ENCODE measurements at regions not wholly inside any gene's neighbourhood (a gene's known extent, or its start where the extent isn't known, plus 50 kb on each side); places are given as distances from the start of the nearest gene placed in this dataset.

DNA sequence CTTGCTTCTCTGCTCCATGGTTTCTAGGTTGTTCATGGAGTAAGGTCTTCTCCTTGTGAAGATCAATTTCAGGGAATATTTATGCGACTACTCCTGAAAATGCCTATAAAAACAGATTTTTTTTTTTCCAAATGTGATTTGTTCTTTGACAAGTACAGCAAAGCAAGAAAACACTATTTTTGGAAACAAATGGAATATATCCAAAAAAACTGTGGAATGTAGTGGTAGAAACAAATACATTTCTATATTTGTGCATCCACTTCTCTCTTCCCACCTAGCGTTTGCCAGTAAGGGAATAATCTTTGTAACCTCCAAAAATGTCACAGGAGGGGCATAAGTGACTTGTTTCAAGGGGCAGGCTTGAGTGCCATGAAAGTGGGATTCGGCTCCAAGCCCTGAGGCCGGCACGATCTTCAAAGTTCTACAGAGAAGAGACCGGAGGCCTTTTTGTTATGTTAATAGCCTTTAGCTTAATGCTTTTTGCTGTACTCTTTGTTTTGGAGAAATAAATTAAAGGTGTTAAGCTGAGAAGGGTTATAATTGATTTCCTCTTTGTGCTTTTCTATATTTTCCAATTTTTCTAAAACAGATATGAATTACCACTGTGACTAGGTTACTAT, 200.6 kb downstream of the NRP2 start:
- BruUV-seq (replicated peaks), result no TSS peak
- no peaks in the 10 kb centered on the region for H3K79me2 ChIP-seq (ENCODE audit: insufficient read depth, low read length)
- POLR2A ChIA-PET, result no interaction called here
- no peak overlapping the region for H3K27ac ChIP-seq (ENCODE audit: extremely low read length, insufficient read depth, low read length)
- CTCF ChIA-PET (ENCODE audit: low intra/inter-chr PET ratio, low total read pairs), result interaction anchor here (0.7 kb wide), 1 partner anchor 116 kb away, joined by 3 read pairs; no protein-coding TSS in a partner anchor
- no peak overlapping the region for H2AFZ ChIP-seq (ENCODE audit: low read length)
- H4K20me1 ChIP-seq (ENCODE audit: insufficient read depth, low read length), result no peaks in the 10 kb centered on the region
- no peaks in the 10 kb centered on the region for H3K36me3 ChIP-seq (replicated peaks in 1 of 2; ENCODE audit: control insufficient read depth in 1 of 2, insufficient read depth in 2 of 2, low read length in 2 of 2)
- H3K4me3 ChIP-seq (replicated peaks in 1 of 3; ENCODE audit: insufficient read depth in 1 of 3, low read depth in 2 of 3, low read length in 3 of 3), result no peak overlapping the region
- intact Hi-C loops (cut with micrococcal nuclease; ENCODE audit: unreplicated experiment), result loop anchor here (5.0 kb wide), 1 partner anchor 1621 kb away; no protein-coding TSS in a partner anchor
- H3K9ac ChIP-seq (ENCODE audit: insufficient read depth, low read depth, low read length), result no peak overlapping the region
- H3K4me1 ChIP-seq (ENCODE audit: insufficient read depth, low read length), result no peaks in the 10 kb centered on the region
- peaks cover 0 to 13% of the 10 kb centered on the region in 2 experiments; a peak in 1 of 5 replicates for H3K27me3 ChIP-seq (ENCODE audit: control insufficient read depth in 1 of 2, insufficient read depth in 2 of 2, low read length in 2 of 2)
- WGBS (ENCODE audit: low lambda C conversion rate), result 63% methylated on average over 6 of the region's 6 CpGs
- no peak for FAIRE-seq
- no peak for DNase-seq (ENCODE audit: low spot score)
- H3K9me3 ChIP-seq (ENCODE audit: low read length), result no peaks in the 10 kb centered on the region
- no peak for ATAC-seq
- in situ Hi-C loops (cut with HindIII; ENCODE audit: extremely low pct_ligation_motif_present, low pct_unique_long_range_greater_than_20kb), result loop anchor here (25.0 kb wide), 1 partner anchor 1546 kb away; no protein-coding TSS in a partner anchor
- H3K4me2 ChIP-seq (ENCODE audit: low read depth, low read length), result no peak overlapping the region
- TF ChIP-seq ZNF768 (CRISPR knock-in tag; IDR thresholded peaks at IDR 0.05) (no peak), HOXA9 (CRISPR knock-in tag; IDR thresholded peaks at IDR 0.05; ENCODE audit: borderline replicate concordance) (no peak), KDM3A (CRISPR knock-in tag; IDR thresholded peaks at IDR 0.05; ENCODE audit: low read depth) (no peak), ZNF614 (CRISPR knock-in tag; IDR thresholded peaks at IDR 0.05; ENCODE audit: borderline replicate concordance) (no peak), ZNF484 (CRISPR knock-in tag; IDR thresholded peaks at IDR 0.05; ENCODE audit: borderline replicate concordance, low read depth) (no peak), RFX1 (IDR thresholded peaks at IDR 0.05) (no peak), MTF1 (CRISPR knock-in tag; IDR thresholded peaks at IDR 0.05) (no peak), NFRKB (IDR thresholded peaks at IDR 0.05) (no peak), TOPORS (CRISPR knock-in tag; IDR thresholded peaks at IDR 0.05) (no peak), TRIM24 (CRISPR knock-in tag; IDR thresholded peaks at IDR 0.05) (no peak), ZNF670 (CRISPR knock-in tag; IDR thresholded peaks at IDR 0.05; ENCODE audit: borderline replicate concordance) (no peak), PHF20 (CRISPR knock-in tag; IDR thresholded peaks at IDR 0.05) (no peak)
- TF ChIP-seq, protein P1, sequence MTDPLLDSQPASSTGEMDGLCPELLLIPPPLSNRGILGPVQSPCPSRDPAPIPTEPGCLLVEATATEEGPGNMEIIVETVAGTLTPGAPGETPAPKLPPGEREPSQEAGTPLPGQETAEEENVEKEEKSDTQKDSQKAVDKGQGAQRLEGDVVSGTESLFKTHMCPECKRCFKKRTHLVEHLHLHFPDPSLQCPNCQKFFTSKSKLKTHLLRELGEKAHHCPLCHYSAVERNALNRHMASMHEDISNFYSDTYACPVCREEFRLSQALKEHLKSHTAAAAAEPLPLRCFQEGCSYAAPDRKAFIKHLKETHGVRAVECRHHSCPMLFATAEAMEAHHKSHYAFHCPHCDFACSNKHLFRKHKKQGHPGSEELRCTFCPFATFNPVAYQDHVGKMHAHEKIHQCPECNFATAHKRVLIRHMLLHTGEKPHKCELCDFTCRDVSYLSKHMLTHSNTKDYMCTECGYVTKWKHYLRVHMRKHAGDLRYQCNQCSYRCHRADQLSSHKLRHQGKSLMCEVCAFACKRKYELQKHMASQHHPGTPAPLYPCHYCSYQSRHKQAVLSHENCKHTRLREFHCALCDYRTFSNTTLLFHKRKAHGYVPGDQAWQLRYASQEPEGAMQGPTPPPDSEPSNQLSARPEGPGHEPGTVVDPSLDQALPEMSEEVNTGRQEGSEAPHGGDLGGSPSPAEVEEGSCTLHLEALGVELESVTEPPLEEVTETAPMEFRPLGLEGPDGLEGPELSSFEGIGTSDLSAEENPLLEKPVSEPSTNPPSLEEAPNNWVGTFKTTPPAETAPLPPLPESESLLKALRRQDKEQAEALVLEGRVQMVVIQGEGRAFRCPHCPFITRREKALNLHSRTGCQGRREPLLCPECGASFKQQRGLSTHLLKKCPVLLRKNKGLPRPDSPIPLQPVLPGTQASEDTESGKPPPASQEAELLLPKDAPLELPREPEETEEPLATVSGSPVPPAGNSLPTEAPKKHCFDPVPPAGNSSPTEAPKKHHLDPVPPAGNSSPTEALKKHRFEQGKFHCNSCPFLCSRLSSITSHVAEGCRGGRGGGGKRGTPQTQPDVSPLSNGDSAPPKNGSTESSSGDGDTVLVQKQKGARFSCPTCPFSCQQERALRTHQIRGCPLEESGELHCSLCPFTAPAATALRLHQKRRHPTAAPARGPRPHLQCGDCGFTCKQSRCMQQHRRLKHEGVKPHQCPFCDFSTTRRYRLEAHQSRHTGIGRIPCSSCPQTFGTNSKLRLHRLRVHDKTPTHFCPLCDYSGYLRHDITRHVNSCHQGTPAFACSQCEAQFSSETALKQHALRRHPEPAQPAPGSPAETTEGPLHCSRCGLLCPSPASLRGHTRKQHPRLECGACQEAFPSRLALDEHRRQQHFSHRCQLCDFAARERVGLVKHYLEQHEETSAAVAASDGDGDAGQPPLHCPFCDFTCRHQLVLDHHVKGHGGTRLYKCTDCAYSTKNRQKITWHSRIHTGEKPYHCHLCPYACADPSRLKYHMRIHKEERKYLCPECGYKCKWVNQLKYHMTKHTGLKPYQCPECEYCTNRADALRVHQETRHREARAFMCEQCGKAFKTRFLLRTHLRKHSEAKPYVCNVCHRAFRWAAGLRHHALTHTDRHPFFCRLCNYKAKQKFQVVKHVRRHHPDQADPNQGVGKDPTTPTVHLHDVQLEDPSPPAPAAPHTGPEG (CRISPR knock-in tag; IDR thresholded peaks at IDR 0.05), result no peak
- TF ChIP-seq, protein P2, sequence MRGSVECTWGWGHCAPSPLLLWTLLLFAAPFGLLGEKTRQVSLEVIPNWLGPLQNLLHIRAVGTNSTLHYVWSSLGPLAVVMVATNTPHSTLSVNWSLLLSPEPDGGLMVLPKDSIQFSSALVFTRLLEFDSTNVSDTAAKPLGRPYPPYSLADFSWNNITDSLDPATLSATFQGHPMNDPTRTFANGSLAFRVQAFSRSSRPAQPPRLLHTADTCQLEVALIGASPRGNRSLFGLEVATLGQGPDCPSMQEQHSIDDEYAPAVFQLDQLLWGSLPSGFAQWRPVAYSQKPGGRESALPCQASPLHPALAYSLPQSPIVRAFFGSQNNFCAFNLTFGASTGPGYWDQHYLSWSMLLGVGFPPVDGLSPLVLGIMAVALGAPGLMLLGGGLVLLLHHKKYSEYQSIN (CRISPR knock-in tag; IDR thresholded peaks at IDR 0.05; ENCODE audit: borderline replicate concordance), result no peak
- TF ChIP-seq, protein P3, sequence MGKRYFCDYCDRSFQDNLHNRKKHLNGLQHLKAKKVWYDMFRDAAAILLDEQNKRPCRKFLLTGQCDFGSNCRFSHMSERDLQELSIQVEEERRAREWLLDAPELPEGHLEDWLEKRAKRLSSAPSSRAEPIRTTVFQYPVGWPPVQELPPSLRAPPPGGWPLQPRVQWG (CRISPR knock-in tag; IDR thresholded peaks at IDR 0.05; ENCODE audit: borderline replicate concordance, low read depth), result no peak
- TF ChIP-seq, protein P4, sequence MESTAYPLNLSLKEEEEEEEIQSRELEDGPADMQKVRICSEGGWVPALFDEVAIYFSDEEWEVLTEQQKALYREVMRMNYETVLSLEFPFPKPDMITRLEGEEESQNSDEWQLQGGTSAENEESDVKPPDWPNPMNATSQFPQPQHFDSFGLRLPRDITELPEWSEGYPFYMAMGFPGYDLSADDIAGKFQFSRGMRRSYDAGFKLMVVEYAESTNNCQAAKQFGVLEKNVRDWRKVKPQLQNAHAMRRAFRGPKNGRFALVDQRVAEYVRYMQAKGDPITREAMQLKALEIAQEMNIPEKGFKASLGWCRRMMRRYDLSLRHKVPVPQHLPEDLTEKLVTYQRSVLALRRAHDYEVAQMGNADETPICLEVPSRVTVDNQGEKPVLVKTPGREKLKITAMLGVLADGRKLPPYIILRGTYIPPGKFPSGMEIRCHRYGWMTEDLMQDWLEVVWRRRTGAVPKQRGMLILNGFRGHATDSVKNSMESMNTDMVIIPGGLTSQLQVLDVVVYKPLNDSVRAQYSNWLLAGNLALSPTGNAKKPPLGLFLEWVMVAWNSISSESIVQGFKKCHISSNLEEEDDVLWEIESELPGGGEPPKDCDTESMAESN (CRISPR knock-in tag; conservative IDR thresholded peaks at IDR 0.05), result no peak

All from HepG2 (cell line).